IMR-90 (cell line): ENCODE measurements at regions not wholly inside any gene's neighbourhood (a gene's known extent, or its start where the extent isn't known, plus 50 kb on each side); places are given as distances from the start of the nearest gene placed in this dataset.
A peak's percentile ranks its signal among the peaks of the same experiment; 100 is the strongest.

Source experiments
- ATAC-seq: fragments of 200-7000 bp; cut with Tn5 transposase; 2 replicates; pipeline ENCODE4 v1.9.1; 2020; ENCODE audit warnings: low read depth, mild to moderate bottlenecking, moderate library complexity
- BruUV-seq: library from RNA; stranded (reverse); fragments of 400-500 nt; replicated peaks from 2 replicates; lab custom pipeline; 2021; lab: Mats Ljungman, UMichigan
- CTCF ChIA-PET: fragments of 300-600 bp; formaldehyde crosslinking; extraction: SDS; loops from one replicate; lab custom pipeline; 2021; ENCODE audit warnings: antibody characterized with exemption; lab: Yijun Ruan, JAX
- POLR2A ChIA-PET: fragments of 300-600 bp; sonication (Branson Sonifier 250); formaldehyde crosslinking; loops from one replicate; lab custom pipeline; 2022; ENCODE audit warnings: antibody characterized with exemption; ENCODE audit not compliant: unreplicated experiment; lab: Charles Lee
- DNase-seq: peaks from one replicate; pipeline ENCODE4 v3.0.0; 2013
- H2AFZ ChIP-seq: replicated peaks from 2 replicates; pipeline ENCODE3; 2013; ENCODE audit warnings: low read length, mild to moderate bottlenecking; ENCODE audit not compliant: poor library complexity
- H2AK5ac ChIP-seq: 2 replicates; pipeline ENCODE4 v1.6.1; 2013; ENCODE audit warnings: low read depth, low read length, inconsistent platforms
- H2AK9ac ChIP-seq: replicated peaks from 2 replicates; pipeline ENCODE3; 2013; ENCODE audit warnings: mild to moderate bottlenecking, low read depth, low read length, moderate library complexity; ENCODE audit not compliant: poor library complexity
- H2BK120ac ChIP-seq: 2 replicates; pipeline ENCODE4 v1.6.1; 2013; ENCODE audit warnings: low read depth, low read length, inconsistent platforms
- H2BK15ac ChIP-seq: 3 replicates; pipeline ENCODE4 v1.6.1; 2013; ENCODE audit warnings: low read depth, low read length, inconsistent platforms
- H2BK20ac ChIP-seq: 2 replicates; pipeline ENCODE4 v1.6.1; 2013; ENCODE audit warnings: low read depth, mild to moderate bottlenecking, inconsistent platforms, low read length, moderate library complexity
- H2BK5ac ChIP-seq: 2 replicates; pipeline ENCODE4 v1.6.1; 2013; ENCODE audit warnings: mild to moderate bottlenecking, low read depth, low read length, inconsistent platforms; ENCODE audit not compliant: poor library complexity, severe bottlenecking
- H3K14ac ChIP-seq: replicated peaks from 2 replicates; pipeline ENCODE4 v1.6.1; 2013; ENCODE audit warnings: low read depth, low read length, inconsistent platforms
- H3K18ac ChIP-seq: 2 replicates; pipeline ENCODE4 v1.6.1; 2013; ENCODE audit warnings: low read depth, low read length, control low read depth
- H3K23ac ChIP-seq: 2 replicates; pipeline ENCODE4 v1.6.1; 2013; ENCODE audit warnings: low read depth, low read length, inconsistent platforms
- H3K27ac ChIP-seq: 2 replicates; pipeline ENCODE4 v1.5.1; 2013; ENCODE audit warnings: mild to moderate bottlenecking, control low read depth, low read length; ENCODE audit not compliant: insufficient read depth
- H3K27me3 ChIP-seq: 2 replicates; pipeline ENCODE4 v1.6.1; 2013; ENCODE audit warnings: low read length; ENCODE audit not compliant: control insufficient read depth, insufficient read depth
- H3K36me3 ChIP-seq: 2 replicates; pipeline ENCODE4 v1.6.1; 2013; ENCODE audit warnings: low read length, mixed read lengths; ENCODE audit not compliant: control insufficient read depth, insufficient read depth
- H3K4ac ChIP-seq: 2 replicates; pipeline ENCODE4 v1.6.1; 2013; ENCODE audit warnings: low read depth, low read length, inconsistent platforms
- H3K4me1 ChIP-seq: 2 replicates; pipeline ENCODE4 v1.6.1; 2013; ENCODE audit warnings: low read length, mixed read lengths; ENCODE audit not compliant: control insufficient read depth, insufficient read depth
- H3K4me2 ChIP-seq: 2 replicates; pipeline ENCODE4 v1.6.1; 2013; ENCODE audit warnings: low read depth, mild to moderate bottlenecking, control low read depth, low read length, moderate library complexity
- H3K4me3 ChIP-seq: 2 replicates; pipeline ENCODE4 v1.5.1; 2013; ENCODE audit warnings: low read depth, mild to moderate bottlenecking, control low read depth, low read length, moderate library complexity; ENCODE audit not compliant: insufficient read depth
- H3K56ac ChIP-seq: 2 replicates; pipeline ENCODE4 v1.6.1; 2013; ENCODE audit warnings: low read length, inconsistent platforms; ENCODE audit not compliant: insufficient read depth; ENCODE audit errors: extremely low read depth
- H3K79me1 ChIP-seq, 2 experiments: 2 replicates each; pipeline ENCODE4 v1.6.1; 2013; ENCODE audit warnings: low read length in 2 of 2, inconsistent platforms in 1 of 2, low read depth in 1 of 2
- H3K9ac ChIP-seq: 2 replicates; pipeline ENCODE4 v1.6.1; 2013; ENCODE audit warnings: low read depth, low read length, control low read depth
- H3K9me1 ChIP-seq: 2 replicates; pipeline ENCODE4 v1.6.1; 2013; ENCODE audit warnings: low read length, inconsistent platforms; ENCODE audit not compliant: insufficient read depth
- H3K9me3 ChIP-seq: 2 replicates; pipeline ENCODE4 v1.6.1; 2013; ENCODE audit warnings: low read length; ENCODE audit not compliant: control insufficient read depth, insufficient read depth
- H4K20me1 ChIP-seq: 2 replicates; pipeline ENCODE4 v1.6.1; 2013; ENCODE audit warnings: low read length, inconsistent platforms; ENCODE audit not compliant: insufficient read depth
- H4K5ac ChIP-seq: 2 replicates; pipeline ENCODE4 v1.6.1; 2013; ENCODE audit warnings: mild to moderate bottlenecking, low read depth, low read length, control low read depth
- H4K8ac ChIP-seq, 2 experiments: 2 replicates each; pipeline ENCODE4 v1.6.1; 2013; ENCODE audit warnings: low read depth in 2 of 2, low read length in 2 of 2, control low read depth in 1 of 2, inconsistent platforms in 1 of 2
- H4K91ac ChIP-seq: 2 replicates; pipeline ENCODE4 v1.6.1; 2013; ENCODE audit warnings: low read depth, low read length, inconsistent platforms; ENCODE audit not compliant: insufficient read depth
- CEBPB ChIP-seq: IDR thresholded peaks from 2 replicates; pipeline ENCODE4 v1.6.1; 2012; ENCODE audit warnings: low read depth, low read length, improper control_type of control experiment
- RCOR1 ChIP-seq: IDR thresholded peaks from 2 replicates; pipeline ENCODE4 v1.6.1; 2012; ENCODE audit warnings: mild to moderate bottlenecking, low read length, improper control_type of control experiment; ENCODE audit not compliant: insufficient replicate concordance
- WGBS, 2 experiments: methylation state at CpG; one replicate each; pipeline versions ENCODE4 v1.1.5 to v1.1.7; 2013; ENCODE audit warnings: missing lambda C conversion rate in 2 of 2; ENCODE audit not compliant: insufficient read length in 1 of 2; ENCODE audit errors: extremely low coverage in 2 of 2; 5-methylcytosine and 5-hydroxymethylcytosine counted together
- dilution Hi-C: fragments of 300-500 bp; cut with HindIII; formaldehyde crosslinking; loops from one replicate; pipeline ENCODE4 v1.14.3; 2018; ENCODE audit warnings: low sequenced_read_pairs; ENCODE audit not compliant: unreplicated experiment
- in situ Hi-C: fragments of 300-500 bp; cut with MboI; formaldehyde crosslinking; loops from 3 replicates; pipeline ENCODE4 v1.14.3; 2019; ENCODE audit warnings: low sequenced_read_pairs, inconsistent platforms, mixed read lengths
- intact Hi-C: fragments of 100-400 bp; cut with micrococcal nuclease; formaldehyde crosslinking; loops from 2 replicates; pipeline ENCODE4 v1.10.0; 2022

GRCh38 chr12:115144425-115144824 lies 460.4 kb upstream of the TBX3 start:
- dilution Hi-C loops: no loop called here
- Histone ChIP-seq H3K9me1 (no peaks in the 10 kb centered on the region), H3K9ac (no peak overlapping the region), H2BK20ac (no peak overlapping the region), H3K4me1 (no peaks in the 10 kb centered on the region), H2AK9ac (no peak overlapping the region), H3K79me1 (no peaks in the 10 kb centered on the region), H4K5ac (no peak overlapping the region), H3K36me3 (no peaks in the 10 kb centered on the region), H2BK120ac (no peak overlapping the region), H3K9me3 (no peaks in the 10 kb centered on the region), H4K91ac (no peak overlapping the region), H2BK15ac (no peak overlapping the region), H3K4ac (no peak overlapping the region), H3K4me3 (no peak overlapping the region), H3K4me2 (no peak overlapping the region), H3K27me3 (no peaks in the 10 kb centered on the region), H3K56ac (no peak overlapping the region), H4K8ac (no peak overlapping the region), H3K14ac (no peak overlapping the region), H3K18ac (no peak overlapping the region), H3K23ac (no peak overlapping the region), H2BK5ac (no peak overlapping the region), H2AFZ (no peak overlapping the region), H3K27ac (no peak overlapping the region), H2AK5ac (no peak overlapping the region), H4K20me1 (no peaks in the 10 kb centered on the region)
- in situ Hi-C loops: no loop called here
- no peak for DNase-seq
- BruUV-seq: no TSS peak
- WGBS, 2 experiments: no CpG with 5 or more reads among the region's 2 CpGs
- ChIA-PET CTCF (no interaction called here), POLR2A (no interaction called here)
- ATAC-seq: no peak
- intact Hi-C loops: loop anchor here (10.0 kb wide), 1 partner anchor 240 kb away; no protein-coding TSS in a partner anchor
- TF ChIP-seq RCOR1: no peak
- TF ChIP-seq CEBPB: peak; percentile 56
